ENCODE measurements at regions not wholly inside any gene's neighbourhood (a gene's known extent, or its start where the extent isn't known, plus 50 kb on each side); places are given as distances from the start of the nearest gene placed in this dataset.

DNA sequence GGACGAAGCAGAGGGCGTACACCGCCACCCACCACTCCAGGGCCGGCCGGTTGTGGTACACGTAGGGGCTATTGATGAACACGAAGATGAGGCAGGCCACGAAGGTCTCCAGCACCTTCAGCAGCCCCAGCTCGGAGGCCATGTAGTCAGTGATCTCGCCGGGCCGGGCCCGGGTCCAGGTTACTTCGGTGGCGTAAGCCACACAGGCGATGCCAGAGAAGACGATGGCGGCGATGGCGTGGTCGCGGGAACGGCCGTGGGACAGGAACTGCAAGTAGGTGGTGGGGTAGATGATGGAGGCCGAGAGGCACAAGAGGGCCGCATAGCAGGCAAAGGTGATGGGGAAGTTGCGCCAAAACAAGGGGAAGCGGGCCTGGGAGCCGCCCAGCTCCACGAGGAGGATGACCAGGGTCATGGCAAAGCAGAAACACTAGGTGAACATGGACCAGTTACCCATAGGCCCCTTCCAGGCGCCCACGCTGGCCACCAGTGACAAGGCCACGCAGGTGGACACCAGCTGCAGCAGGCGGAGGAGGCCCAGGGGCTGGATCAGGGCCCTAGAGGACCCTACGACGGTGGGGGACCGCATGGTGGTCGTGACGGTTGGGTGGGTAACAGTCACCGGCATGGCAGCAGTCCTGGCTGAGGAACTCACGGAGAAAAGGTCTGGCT lies 128.4 kb upstream of the FAM98A start (continued):
- TF ChIP-seq, protein P1, sequence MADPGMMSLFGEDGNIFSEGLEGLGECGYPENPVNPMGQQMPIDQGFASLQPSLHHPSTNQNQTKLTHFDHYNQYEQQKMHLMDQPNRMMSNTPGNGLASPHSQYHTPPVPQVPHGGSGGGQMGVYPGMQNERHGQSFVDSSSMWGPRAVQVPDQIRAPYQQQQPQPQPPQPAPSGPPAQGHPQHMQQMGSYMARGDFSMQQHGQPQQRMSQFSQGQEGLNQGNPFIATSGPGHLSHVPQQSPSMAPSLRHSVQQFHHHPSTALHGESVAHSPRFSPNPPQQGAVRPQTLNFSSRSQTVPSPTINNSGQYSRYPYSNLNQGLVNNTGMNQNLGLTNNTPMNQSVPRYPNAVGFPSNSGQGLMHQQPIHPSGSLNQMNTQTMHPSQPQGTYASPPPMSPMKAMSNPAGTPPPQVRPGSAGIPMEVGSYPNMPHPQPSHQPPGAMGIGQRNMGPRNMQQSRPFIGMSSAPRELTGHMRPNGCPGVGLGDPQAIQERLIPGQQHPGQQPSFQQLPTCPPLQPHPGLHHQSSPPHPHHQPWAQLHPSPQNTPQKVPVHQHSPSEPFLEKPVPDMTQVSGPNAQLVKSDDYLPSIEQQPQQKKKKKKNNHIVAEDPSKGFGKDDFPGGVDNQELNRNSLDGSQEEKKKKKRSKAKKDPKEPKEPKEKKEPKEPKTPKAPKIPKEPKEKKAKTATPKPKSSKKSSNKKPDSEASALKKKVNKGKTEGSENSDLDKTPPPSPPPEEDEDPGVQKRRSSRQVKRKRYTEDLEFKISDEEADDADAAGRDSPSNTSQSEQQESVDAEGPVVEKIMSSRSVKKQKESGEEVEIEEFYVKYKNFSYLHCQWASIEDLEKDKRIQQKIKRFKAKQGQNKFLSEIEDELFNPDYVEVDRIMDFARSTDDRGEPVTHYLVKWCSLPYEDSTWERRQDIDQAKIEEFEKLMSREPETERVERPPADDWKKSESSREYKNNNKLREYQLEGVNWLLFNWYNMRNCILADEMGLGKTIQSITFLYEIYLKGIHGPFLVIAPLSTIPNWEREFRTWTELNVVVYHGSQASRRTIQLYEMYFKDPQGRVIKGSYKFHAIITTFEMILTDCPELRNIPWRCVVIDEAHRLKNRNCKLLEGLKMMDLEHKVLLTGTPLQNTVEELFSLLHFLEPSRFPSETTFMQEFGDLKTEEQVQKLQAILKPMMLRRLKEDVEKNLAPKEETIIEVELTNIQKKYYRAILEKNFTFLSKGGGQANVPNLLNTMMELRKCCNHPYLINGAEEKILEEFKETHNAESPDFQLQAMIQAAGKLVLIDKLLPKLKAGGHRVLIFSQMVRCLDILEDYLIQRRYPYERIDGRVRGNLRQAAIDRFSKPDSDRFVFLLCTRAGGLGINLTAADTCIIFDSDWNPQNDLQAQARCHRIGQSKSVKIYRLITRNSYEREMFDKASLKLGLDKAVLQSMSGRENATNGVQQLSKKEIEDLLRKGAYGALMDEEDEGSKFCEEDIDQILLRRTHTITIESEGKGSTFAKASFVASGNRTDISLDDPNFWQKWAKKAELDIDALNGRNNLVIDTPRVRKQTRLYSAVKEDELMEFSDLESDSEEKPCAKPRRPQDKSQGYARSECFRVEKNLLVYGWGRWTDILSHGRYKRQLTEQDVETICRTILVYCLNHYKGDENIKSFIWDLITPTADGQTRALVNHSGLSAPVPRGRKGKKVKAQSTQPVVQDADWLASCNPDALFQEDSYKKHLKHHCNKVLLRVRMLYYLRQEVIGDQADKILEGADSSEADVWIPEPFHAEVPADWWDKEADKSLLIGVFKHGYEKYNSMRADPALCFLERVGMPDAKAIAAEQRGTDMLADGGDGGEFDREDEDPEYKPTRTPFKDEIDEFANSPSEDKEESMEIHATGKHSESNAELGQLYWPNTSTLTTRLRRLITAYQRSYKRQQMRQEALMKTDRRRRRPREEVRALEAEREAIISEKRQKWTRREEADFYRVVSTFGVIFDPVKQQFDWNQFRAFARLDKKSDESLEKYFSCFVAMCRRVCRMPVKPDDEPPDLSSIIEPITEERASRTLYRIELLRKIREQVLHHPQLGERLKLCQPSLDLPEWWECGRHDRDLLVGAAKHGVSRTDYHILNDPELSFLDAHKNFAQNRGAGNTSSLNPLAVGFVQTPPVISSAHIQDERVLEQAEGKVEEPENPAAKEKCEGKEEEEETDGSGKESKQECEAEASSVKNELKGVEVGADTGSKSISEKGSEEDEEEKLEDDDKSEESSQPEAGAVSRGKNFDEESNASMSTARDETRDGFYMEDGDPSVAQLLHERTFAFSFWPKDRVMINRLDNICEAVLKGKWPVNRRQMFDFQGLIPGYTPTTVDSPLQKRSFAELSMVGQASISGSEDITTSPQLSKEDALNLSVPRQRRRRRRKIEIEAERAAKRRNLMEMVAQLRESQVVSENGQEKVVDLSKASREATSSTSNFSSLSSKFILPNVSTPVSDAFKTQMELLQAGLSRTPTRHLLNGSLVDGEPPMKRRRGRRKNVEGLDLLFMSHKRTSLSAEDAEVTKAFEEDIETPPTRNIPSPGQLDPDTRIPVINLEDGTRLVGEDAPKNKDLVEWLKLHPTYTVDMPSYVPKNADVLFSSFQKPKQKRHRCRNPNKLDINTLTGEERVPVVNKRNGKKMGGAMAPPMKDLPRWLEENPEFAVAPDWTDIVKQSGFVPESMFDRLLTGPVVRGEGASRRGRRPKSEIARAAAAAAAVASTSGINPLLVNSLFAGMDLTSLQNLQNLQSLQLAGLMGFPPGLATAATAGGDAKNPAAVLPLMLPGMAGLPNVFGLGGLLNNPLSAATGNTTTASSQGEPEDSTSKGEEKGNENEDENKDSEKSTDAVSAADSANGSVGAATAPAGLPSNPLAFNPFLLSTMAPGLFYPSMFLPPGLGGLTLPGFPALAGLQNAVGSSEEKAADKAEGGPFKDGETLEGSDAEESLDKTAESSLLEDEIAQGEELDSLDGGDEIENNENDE (IDR thresholded peaks at IDR 0.05; ENCODE audit: insufficient replicate concordance, low read length): no peak
- TF ChIP-seq CHD2 (IDR thresholded peaks at IDR 0.05; ENCODE audit: low read length) (no peak), SIRT6 (IDR thresholded peaks at IDR 0.05; ENCODE audit: low read length) (no peak), CTBP2 (IDR thresholded peaks at IDR 0.05; ENCODE audit: borderline replicate concordance, insufficient read depth, insufficient read length, low read length) (no peak), TBP (IDR thresholded peaks at IDR 0.05; ENCODE audit: low read depth, low read length) (no peak), GABPA (IDR thresholded peaks at IDR 0.05; ENCODE audit: borderline replicate concordance, insufficient read depth, low read length) (no peak), POU5F1 (IDR thresholded peaks at IDR 0.05; ENCODE audit: low read depth, low read length) (no peak), RBBP5 (IDR thresholded peaks at IDR 0.05; ENCODE audit: borderline replicate concordance, low read depth, low read length) (no peak), SP4 (IDR thresholded peaks at IDR 0.05; ENCODE audit: low read length) (no peak), ZNF274 (IDR thresholded peaks at IDR 0.05; ENCODE audit: borderline replicate concordance, extremely low read depth, low read length) (no peak), BACH1 (IDR thresholded peaks at IDR 0.05; ENCODE audit: low read length) (no peak), TCF12 (IDR thresholded peaks at IDR 0.05; ENCODE audit: low read depth, low read length) (no peak), TEAD4 (IDR thresholded peaks at IDR 0.05; ENCODE audit: low read depth, low read length) (no peak)

Measured in H1 (cell line).